Esophagus squamous epithelium (tissue), 4 donors: ENCODE measurements at regions not wholly inside any gene's neighbourhood (a gene's known extent, or its start where the extent isn't known, plus 50 kb on each side); places are given as distances from the start of the nearest gene placed in this dataset.
"Not testable (repeated sequence)": the region's sequence is repeated elsewhere in the genome, so short reads cannot be mapped to it uniquely, and the experiment has no call there.

Experiments used
- CTCF ChIP-seq, 6 experiments: fragments of 450-650 bp in 4 of 6; fragments of 200-600 bp in 2 of 6; sonication (generic) in 2 of 6; IDR thresholded peaks; one replicate each; pipeline ENCODE4 v1.5.1; 2016 to 2019; ENCODE audit warnings: antibody characterized with exemption in 6 of 6, mild to moderate bottlenecking in 4 of 6, moderate library complexity in 4 of 6
- POLR2A ChIP-seq, 4 donors: fragments of 450-650 bp; IDR thresholded peaks; one replicate each; pipeline ENCODE4 v1.6.1; 2017; ENCODE audit warnings: antibody characterized with exemption in 4 of 4, mild to moderate bottlenecking in 4 of 4, moderate library complexity in 3 of 4

DNA sequence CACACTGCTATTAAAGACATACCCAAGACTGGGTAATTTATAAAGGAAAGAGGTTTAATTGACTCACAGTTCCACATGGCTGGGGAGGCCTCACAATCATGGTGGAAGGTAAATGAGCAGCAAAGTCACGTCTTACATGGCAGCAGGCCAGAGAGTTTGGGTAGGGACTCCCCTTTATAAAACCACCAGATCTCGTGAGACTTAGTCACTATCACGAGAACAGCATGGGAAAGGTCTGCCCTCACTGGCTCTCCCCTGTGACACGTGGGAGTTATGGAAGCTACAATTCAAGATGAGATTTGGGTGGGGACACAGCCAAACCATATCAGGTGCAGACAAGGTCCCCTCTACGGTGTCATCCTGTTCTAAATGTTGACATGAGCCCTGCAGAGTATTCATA is 332.5 kb downstream of the QKI start:
- TF ChIP-seq CTCF, POLR2A (IDR thresholded peaks at IDR 0.05): not testable (repeated sequence)
